Brain microvascular endothelial cell (primary cell): ENCODE measurements at regions not wholly inside any gene's neighbourhood (a gene's known extent, or its start where the extent isn't known, plus 50 kb on each side); places are given as distances from the start of the nearest gene placed in this dataset.
A peak's percentile ranks its signal among the peaks of the same experiment; 100 is the strongest.
"Not testable (repeated sequence)": the region's sequence is repeated elsewhere in the genome, so short reads cannot be mapped to it uniquely, and the experiment has no call there.

Source experiments
- DNase-seq: peaks from one replicate; pipeline ENCODE4 v3.0.0-alpha.2; 2020
- H3K27ac ChIP-seq: fragments of 250-450 bp; sonication (Bioruptor Pico); 2 replicates; pipeline ENCODE4 v1.5.1; 2020; ENCODE audit warnings: mild to moderate bottlenecking, moderate library complexity
- H3K27me3 ChIP-seq: fragments of 250-450 bp; sonication (Bioruptor Pico); replicated peaks from 2 replicates; pipeline ENCODE4 v1.5.1; 2020; ENCODE audit warnings: mild to moderate bottlenecking
- H3K36me3 ChIP-seq: fragments of 250-450 bp; sonication (Bioruptor Pico); replicated peaks from 2 replicates; pipeline ENCODE4 v1.5.1; 2020; ENCODE audit warnings: mild to moderate bottlenecking
- H3K4me3 ChIP-seq: 2 replicates; pipeline ENCODE4 v1.5.1; 2011; ENCODE audit warnings: low read depth, mild to moderate bottlenecking, control low read depth, low read length, moderate library complexity
- in situ Hi-C: cut with HindIII; loops from 2 replicates; pipeline ENCODE4 v1.10.0; 2017; ENCODE audit warnings: low sequenced_read_pairs, low pct_ligation_motif_present
- TF ChIP-seq, protein P1 (sequence below): IDR thresholded peaks from 2 replicates; pipeline ENCODE4 v1.5.1; 2011; ENCODE audit warnings: low read depth, mild to moderate bottlenecking, moderate library complexity, low read length, control low read depth, inconsistent platforms; ENCODE audit errors: missing control alignments

DNA sequence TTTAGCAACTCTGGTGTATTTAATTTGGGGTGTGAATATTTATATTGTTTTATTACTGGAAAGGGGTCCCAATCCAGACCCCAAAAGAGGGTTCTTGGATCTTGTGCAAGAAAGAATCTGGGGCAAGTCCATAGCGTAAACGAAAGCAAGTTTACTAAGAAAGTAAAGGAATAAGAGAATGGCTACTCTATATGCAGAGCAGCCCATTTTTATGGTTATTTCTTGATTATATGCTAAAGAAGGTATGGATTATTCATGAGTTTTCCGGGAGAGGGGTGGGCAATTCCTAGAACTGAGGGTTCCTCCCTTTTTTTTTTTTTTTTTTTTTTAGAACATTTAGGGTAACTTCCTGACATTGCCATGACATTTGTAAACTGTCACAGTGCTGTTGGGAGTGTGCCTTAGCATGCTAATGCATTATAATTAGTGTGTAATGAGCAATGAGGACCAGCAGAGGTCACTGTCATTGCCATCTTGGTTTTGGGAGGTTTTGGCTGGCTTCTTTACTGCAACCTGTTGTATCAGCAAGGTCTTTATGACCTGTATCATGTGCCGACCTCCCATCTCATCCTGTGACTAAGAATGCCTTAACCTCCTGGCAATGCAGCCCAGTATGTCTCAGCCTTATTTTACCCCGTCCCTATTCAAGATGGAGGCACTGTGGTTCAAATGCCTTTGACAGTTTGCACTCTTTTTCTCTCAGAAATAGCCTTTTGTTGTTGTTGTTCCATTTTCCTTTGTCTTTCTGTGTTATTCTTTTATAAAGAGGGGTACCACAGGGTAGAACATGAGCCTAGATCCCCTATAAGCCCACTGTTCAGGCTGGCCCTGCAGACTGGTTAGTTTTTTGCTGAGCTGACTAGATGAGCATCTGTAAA lies 75.5 kb upstream of the DCD start:
- TF ChIP-seq, protein P1, sequence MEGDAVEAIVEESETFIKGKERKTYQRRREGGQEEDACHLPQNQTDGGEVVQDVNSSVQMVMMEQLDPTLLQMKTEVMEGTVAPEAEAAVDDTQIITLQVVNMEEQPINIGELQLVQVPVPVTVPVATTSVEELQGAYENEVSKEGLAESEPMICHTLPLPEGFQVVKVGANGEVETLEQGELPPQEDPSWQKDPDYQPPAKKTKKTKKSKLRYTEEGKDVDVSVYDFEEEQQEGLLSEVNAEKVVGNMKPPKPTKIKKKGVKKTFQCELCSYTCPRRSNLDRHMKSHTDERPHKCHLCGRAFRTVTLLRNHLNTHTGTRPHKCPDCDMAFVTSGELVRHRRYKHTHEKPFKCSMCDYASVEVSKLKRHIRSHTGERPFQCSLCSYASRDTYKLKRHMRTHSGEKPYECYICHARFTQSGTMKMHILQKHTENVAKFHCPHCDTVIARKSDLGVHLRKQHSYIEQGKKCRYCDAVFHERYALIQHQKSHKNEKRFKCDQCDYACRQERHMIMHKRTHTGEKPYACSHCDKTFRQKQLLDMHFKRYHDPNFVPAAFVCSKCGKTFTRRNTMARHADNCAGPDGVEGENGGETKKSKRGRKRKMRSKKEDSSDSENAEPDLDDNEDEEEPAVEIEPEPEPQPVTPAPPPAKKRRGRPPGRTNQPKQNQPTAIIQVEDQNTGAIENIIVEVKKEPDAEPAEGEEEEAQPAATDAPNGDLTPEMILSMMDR, result peak; percentile 74
- Histone ChIP-seq H3K36me3 (no peaks in the 10 kb centered on the region), H3K27me3 (no peaks in the 10 kb centered on the region), H3K27ac (no peak overlapping the region), H3K4me3 (no peak overlapping the region)
- in situ Hi-C loops, result no loop called here
- peak; percentile 9 for DNase-seq

DNA sequence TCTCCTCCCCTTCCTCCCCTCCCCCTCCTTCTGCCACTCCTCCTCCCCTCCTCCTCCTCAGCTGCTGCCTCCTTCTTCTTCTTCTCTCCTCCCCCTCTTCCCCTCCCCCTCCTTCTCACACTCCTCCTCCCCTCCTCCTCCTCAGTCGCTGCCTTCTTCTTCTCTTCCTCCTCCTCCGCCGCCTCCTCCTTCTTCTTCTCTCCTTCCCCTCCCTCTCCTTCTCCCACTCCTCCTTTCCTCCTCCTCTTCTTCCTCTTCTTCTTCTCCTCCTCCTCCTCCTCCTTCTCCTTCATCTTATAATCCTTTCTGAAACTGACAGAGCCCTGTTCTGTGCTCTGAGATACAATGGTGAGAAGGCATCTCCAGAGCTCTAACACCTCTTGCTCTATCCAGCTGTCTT lies 73.1 kb upstream of the DCD start:
- TF ChIP-seq, protein P1, result no peak
- Histone ChIP-seq H3K27me3 (no peaks in the 10 kb centered on the region), H3K36me3 (no peaks in the 10 kb centered on the region), H3K27ac (no peak overlapping the region), H3K4me3 (no peak overlapping the region)
- DNase-seq, result no peak
- in situ Hi-C loops, result no loop called here

DNA sequence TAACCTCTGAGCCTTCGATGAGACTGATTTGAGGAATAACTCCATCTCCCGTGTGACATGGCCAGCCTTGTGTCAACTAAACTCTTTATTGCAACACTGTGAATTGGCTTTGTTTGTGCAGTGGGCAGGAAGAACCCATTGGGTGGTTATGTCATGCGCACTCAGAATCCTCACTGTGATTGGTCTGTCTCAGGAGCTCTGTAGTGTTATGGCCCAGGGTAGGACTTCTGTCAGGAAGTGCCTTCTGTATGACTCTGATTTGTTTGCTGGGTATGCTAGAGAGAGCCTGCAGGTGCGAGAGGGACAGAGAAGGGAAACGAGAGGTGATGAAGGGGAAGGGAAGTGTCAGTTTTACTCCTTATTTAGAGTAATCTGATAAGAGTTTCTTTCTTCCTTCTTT lies 71.5 kb upstream of the DCD start:
- in situ Hi-C loops, result no loop called here
- no peak for DNase-seq
- Histone ChIP-seq H3K36me3 (no peaks in the 10 kb centered on the region), H3K4me3 (no peak overlapping the region), H3K27ac (no peak overlapping the region), H3K27me3 (no peaks in the 10 kb centered on the region)
- TF ChIP-seq, protein P1, result no peak

GRCh38 chr12:54716261-54716660 lies 68.1 kb upstream of the DCD start:
- Histone ChIP-seq H3K27me3 (no peaks in the 10 kb centered on the region), H3K27ac (no peak overlapping the region), H3K4me3 (no peak overlapping the region), H3K36me3 (no peaks in the 10 kb centered on the region)
- no peak for DNase-seq
- in situ Hi-C loops, result no loop called here
- TF ChIP-seq, protein P1, result no peak

GRCh38 chr12:54713876-54714275 lies 65.7 kb upstream of the DCD start:
- H3K4me3 ChIP-seq, H3K27me3 ChIP-seq, DNase-seq, H3K27ac ChIP-seq, in situ Hi-C loops, H3K36me3 ChIP-seq: not testable (repeated sequence)

DNA sequence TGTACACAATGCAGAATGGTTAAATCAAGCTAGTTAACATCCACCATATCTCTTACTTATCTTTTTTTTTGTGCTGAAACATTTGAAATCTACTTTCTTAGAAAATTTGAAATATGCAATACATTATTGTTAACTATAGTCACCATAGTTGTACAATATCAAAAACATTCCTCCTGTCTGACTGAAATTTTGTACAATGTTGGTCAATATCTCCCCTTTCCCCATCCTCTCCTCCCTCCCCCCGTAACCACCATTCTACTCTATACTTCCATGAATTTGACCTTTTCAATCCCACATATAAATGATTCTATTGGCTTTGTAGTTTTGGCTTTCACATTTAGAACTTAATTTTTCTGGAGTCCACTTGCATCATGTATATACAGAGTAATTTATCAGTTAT lies 63.5 kb upstream of the DCD start:
- Histone ChIP-seq H3K27ac (no peak overlapping the region), H3K27me3 (no peaks in the 10 kb centered on the region), H3K36me3 (no peaks in the 10 kb centered on the region), H3K4me3 (no peak overlapping the region)
- in situ Hi-C loops, result no loop called here
- DNase-seq, result no peak
- TF ChIP-seq, protein P1, result no peak
